H1 (cell line): ENCODE measurements at regions not wholly inside any gene's neighbourhood (a gene's known extent, or its start where the extent isn't known, plus 50 kb on each side); places are given as distances from the start of the nearest gene placed in this dataset.

Experiments
- CTCF ChIA-PET: fragments of 300-600 bp; sonication (Branson Sonifier 250); formaldehyde crosslinking; loops from one replicate; lab custom pipeline; 2021; ENCODE audit not compliant: partially characterized antibody; lab: Charles Lee
- POLR2A ChIA-PET: fragments of 300-600 bp; sonication (Branson Sonifier 250); formaldehyde crosslinking; loops from one replicate; lab custom pipeline; 2021; ENCODE audit warnings: inconsistent platforms; ENCODE audit not compliant: partially characterized antibody; lab: Charles Lee
- DNase-seq, 2 experiments: peaks; one replicate each; pipeline versions ENCODE4 v3.0.0 to v3.0.0-alpha.2; 2010 to 2022; ENCODE audit warnings: low spot score in 2 of 2, low read depth in 1 of 2, mixed read lengths in 1 of 2
- FAIRE-seq: peaks from 2 replicates; lab custom pipeline; 2011; peaks lifted over from hg19 to GRCh38; lab: Jason Lieb, UNC
- H2AFZ ChIP-seq: 2 replicates; pipeline ENCODE4 v1.8.1; 2012; ENCODE audit warnings: low read length, inconsistent platforms
- H2AK5ac ChIP-seq: 2 replicates; pipeline ENCODE4 v1.6.1; 2013; ENCODE audit warnings: low read depth, low read length
- H2BK120ac ChIP-seq: replicated peaks from 2 replicates; pipeline ENCODE3; 2013; ENCODE audit warnings: low read depth, low read length, inconsistent platforms
- H2BK12ac ChIP-seq: 2 replicates; pipeline ENCODE4 v1.6.1; 2013; ENCODE audit warnings: low read depth, low read length
- H2BK15ac ChIP-seq: 2 replicates; pipeline ENCODE4 v1.6.1; 2013; ENCODE audit warnings: low read length
- H2BK20ac ChIP-seq: 2 replicates; pipeline ENCODE4 v1.6.1; 2013; ENCODE audit warnings: low read length
- H2BK5ac ChIP-seq: 2 replicates; pipeline ENCODE4 v1.6.1; 2013; ENCODE audit warnings: low read depth, low read length
- H3K14ac ChIP-seq: 2 replicates; pipeline ENCODE4 v1.6.1; 2013; ENCODE audit warnings: inconsistent platforms; ENCODE audit not compliant: insufficient read length
- H3K18ac ChIP-seq: 2 replicates; pipeline ENCODE4 v1.6.1; 2013; ENCODE audit warnings: low read length; ENCODE audit errors: extremely low read depth
- H3K23ac ChIP-seq: 2 replicates; pipeline ENCODE4 v1.6.1; 2013; ENCODE audit warnings: inconsistent platforms; ENCODE audit not compliant: insufficient read length
- H3K23me2 ChIP-seq: 2 replicates; pipeline ENCODE4 v1.6.1; 2013; ENCODE audit warnings: low read depth, low read length
- H3K27ac ChIP-seq: 2 replicates; pipeline ENCODE4 v1.6.1; 2011; ENCODE audit warnings: low read depth, low read length, inconsistent platforms
- H3K27me3 ChIP-seq, 4 experiments: replicated peaks in 1 of 4; 1 replicate in 1 of 4; 2 replicates in 3 of 4; pipeline versions ENCODE4 v1.6.1 to v1.8.1; 2011 to 2013; ENCODE audit warnings: low read length in 3 of 4, mild to moderate bottlenecking in 3 of 4, inconsistent platforms in 2 of 4, mixed read lengths in 2 of 4, moderate library complexity in 1 of 4; ENCODE audit not compliant: control insufficient read depth in 3 of 4, insufficient read depth in 3 of 4; ENCODE audit errors: extremely low read depth in 1 of 4
- H3K36me3 ChIP-seq, 4 experiments: 2 replicates each; pipeline versions ENCODE4 v1.6.1 to v1.8.1; 2011 to 2013; ENCODE audit warnings: mild to moderate bottlenecking in 4 of 4, low read length in 3 of 4, moderate library complexity in 2 of 4, control low read depth in 1 of 4, inconsistent platforms in 1 of 4; ENCODE audit not compliant: insufficient read depth in 4 of 4, control insufficient read depth in 2 of 4
- H3K4ac ChIP-seq: replicated peaks from 2 replicates; pipeline ENCODE3; 2013; ENCODE audit warnings: low read length, low read depth, mixed read lengths, inconsistent platforms; ENCODE audit not compliant: insufficient read length
- H3K4me1 ChIP-seq, 4 experiments: replicated peaks in 1 of 4; 1 replicate in 1 of 4; 2 replicates in 3 of 4; pipeline versions ENCODE4 v1.6.1 to v1.8.1; 2011 to 2013; ENCODE audit warnings: low read length in 3 of 4, inconsistent platforms in 2 of 4, mixed read lengths in 1 of 4; ENCODE audit not compliant: insufficient read depth in 4 of 4, control insufficient read depth in 3 of 4
- H3K4me2 ChIP-seq, 2 experiments: 2 replicates each; pipeline versions ENCODE4 v1.6.1 to v1.8.1; 2011 to 2013; ENCODE audit warnings: low read depth in 2 of 2, low read length in 2 of 2, control low read depth in 1 of 2, inconsistent platforms in 1 of 2, mild to moderate bottlenecking in 1 of 2; ENCODE audit not compliant: insufficient read depth in 1 of 2
- H3K4me3 ChIP-seq, 4 experiments: fragments of 200-600, 300-600 bp in 1 of 4; sonication (generic), shearing (Covaris generic), sonication (Bioruptor Twin) in 1 of 4; 2 replicates each; pipeline versions ENCODE4 v1.5.1 to v1.8.1; 2011 to 2016; ENCODE audit warnings: low read length in 4 of 4, low read depth in 3 of 4, control low read depth in 2 of 4, inconsistent platforms in 2 of 4, mild to moderate bottlenecking in 2 of 4, mixed read lengths in 1 of 4, moderate library complexity in 1 of 4; ENCODE audit not compliant: insufficient read depth in 2 of 4; ENCODE audit errors: extremely low read depth in 1 of 4
- H3K56ac ChIP-seq: replicated peaks from 2 replicates; pipeline ENCODE3; 2013; ENCODE audit warnings: low read depth, mild to moderate bottlenecking, mixed read lengths, low read length, inconsistent platforms; ENCODE audit not compliant: insufficient read length
- H3K79me1 ChIP-seq: 2 replicates; pipeline ENCODE4 v1.6.1; 2013; ENCODE audit warnings: low read depth, low read length, control low read depth
- H3K79me2 ChIP-seq, 2 experiments: 2 replicates each; pipeline versions ENCODE4 v1.6.1 to v1.8.1; 2012 to 2013; ENCODE audit warnings: low read length in 2 of 2, mild to moderate bottlenecking in 2 of 2, inconsistent platforms in 1 of 2; ENCODE audit not compliant: insufficient read depth in 2 of 2, control insufficient read depth in 1 of 2
- H3K9ac ChIP-seq, 4 experiments: replicated peaks in 1 of 4; 1 replicate in 1 of 4; 2 replicates in 3 of 4; pipeline versions ENCODE4 v1.6.1 to v1.8.1; 2011 to 2013; ENCODE audit warnings: low read depth in 3 of 4, low read length in 3 of 4, control low read depth in 2 of 4, mild to moderate bottlenecking in 2 of 4, moderate library complexity in 2 of 4, inconsistent platforms in 1 of 4; ENCODE audit errors: extremely low read depth in 1 of 4
- H3K9me3 ChIP-seq, 2 experiments: 2 replicates each; pipeline versions ENCODE4 v1.6.1 to v1.8.1; 2012 to 2013; ENCODE audit warnings: mild to moderate bottlenecking in 2 of 2, moderate library complexity in 2 of 2, control low read depth in 1 of 2, inconsistent platforms in 1 of 2, low read depth in 1 of 2, low read length in 1 of 2, mixed read lengths in 1 of 2; ENCODE audit not compliant: insufficient read depth in 2 of 2
- H4K20me1 ChIP-seq, 2 experiments: replicated peaks in 1 of 2; 2 replicates each; pipeline versions ENCODE3 to v1.8.1; 2011 to 2013; ENCODE audit warnings: inconsistent platforms in 2 of 2, low read length in 2 of 2, mild to moderate bottlenecking in 1 of 2; ENCODE audit not compliant: insufficient read depth in 2 of 2, control insufficient read depth in 1 of 2
- H4K5ac ChIP-seq: 2 replicates; pipeline ENCODE4 v1.6.1; 2013; ENCODE audit warnings: low read length, low read depth, mixed read lengths, inconsistent platforms; ENCODE audit not compliant: insufficient read length
- H4K8ac ChIP-seq: 2 replicates; pipeline ENCODE4 v1.8.0; 2013; ENCODE audit warnings: mild to moderate bottlenecking, moderate library complexity, low read length, inconsistent platforms; ENCODE audit not compliant: insufficient read depth; ENCODE audit errors: extremely low read depth
- H4K91ac ChIP-seq: replicated peaks from 2 replicates; pipeline ENCODE3; 2013; ENCODE audit warnings: low read length, mixed read lengths, inconsistent platforms; ENCODE audit not compliant: insufficient read length
- EGR1 ChIP-seq: IDR thresholded peaks from 2 replicates; pipeline ENCODE4 v1.6.1; 2011; ENCODE audit warnings: low read depth, low read length, borderline replicate concordance
- JUND ChIP-seq: IDR thresholded peaks from 2 replicates; pipeline ENCODE4 v1.6.1; 2011; ENCODE audit warnings: mild to moderate bottlenecking, improper control_type of control experiment, low read length
- NRF1 ChIP-seq: IDR thresholded peaks from 2 replicates; pipeline ENCODE4 v1.6.1; 2011; ENCODE audit warnings: mild to moderate bottlenecking, low read depth, low read length, improper control_type of control experiment
- POLR2AphosphoS5 ChIP-seq: IDR thresholded peaks from 2 replicates; pipeline ENCODE4 v1.6.1; 2011; ENCODE audit warnings: low read depth, low read length
- WGBS, 2 experiments: shearing (Covaris generic) in 1 of 2; methylation state at CpG; one replicate each; pipeline versions ENCODE4 v1.1.6 to v1.1.7; 2013 to 2015; ENCODE audit warnings: low lambda C conversion rate in 2 of 2, mixed read lengths in 2 of 2, inconsistent platforms in 1 of 2, low coverage in 1 of 2, missing lambda C conversion rate in 1 of 2; ENCODE audit not compliant: insufficient replicate concordance in 2 of 2, insufficient coverage in 1 of 2, insufficient read length in 1 of 2; ENCODE audit errors: extremely low coverage in 1 of 2, missing lambda C conversion rate in 1 of 2; 5-methylcytosine and 5-hydroxymethylcytosine counted together

- Histone ChIP-seq H3K23ac (no peak overlapping the region), H3K36me3 (no peaks in the 10 kb centered on the region), H3K79me1 (no peaks in the 10 kb centered on the region), H3K23me2 (no peaks in the 10 kb centered on the region; the same call in 1 of the 2 replicates), H2BK12ac (no peak overlapping the region), H4K5ac (no peak overlapping the region), H3K14ac (no peak overlapping the region), H3K9ac (no peak overlapping the region), H3K27ac (no peak overlapping the region), H3K18ac (no peak overlapping the region), H2AK5ac (no peak overlapping the region), H3K9me3 (no peaks in the 10 kb centered on the region), H4K8ac (no peak overlapping the region), H2BK120ac (no peak overlapping the region), H3K4me2 (no peak overlapping the region), H3K4me1 (no peaks in the 10 kb centered on the region), H2BK20ac (no peak overlapping the region), H2BK15ac (no peak overlapping the region), H3K56ac (no peak overlapping the region), H3K4me3 (no peak overlapping the region), H3K79me2 (no peaks in the 10 kb centered on the region), H3K4ac (no peak overlapping the region), H4K91ac (no peak overlapping the region), H4K20me1 (no peaks in the 10 kb centered on the region), H3K27me3 (no peaks in the 10 kb centered on the region), H2BK5ac (no peak overlapping the region), H2AFZ (no peak overlapping the region)
- 96% methylated on average over 2 of the region's 2 CpGs; no CpG with 5 or more reads in 1 of the 2 experiments for WGBS, 2 experiments
- DNase-seq (no peak), FAIRE-seq (no peak)
- CTCF ChIA-PET: interaction anchor here (0.6 to 1.1 kb wide), 2 partner anchors 10 to 602 kb away, joined by 3 read pairs; no protein-coding TSS in a partner anchor
- POLR2A ChIA-PET: no interaction called here
- no peak for TF ChIP-seq EGR1
- no peak for TF ChIP-seq JUND
- no peak for TF ChIP-seq NRF1
- TF ChIP-seq POLR2AphosphoS5: no peak
Observed at GRCh38 chr2:184078496-184078895, 519.8 kb upstream of the ZNF804A start.
